PC-3 (cell line): ENCODE measurements at regions not wholly inside any gene's neighbourhood (a gene's known extent, or its start where the extent isn't known, plus 50 kb on each side); places are given as distances from the start of the nearest gene placed in this dataset.

Experiments used
- ATAC-seq: fragments of 200-7000 bp; cut with Tn5 transposase; 2 replicates; pipeline ENCODE4 v1.9.1; 2020; ENCODE audit warnings: mild to moderate bottlenecking, moderate library complexity
- BruUV-seq: library from RNA; stranded (reverse); fragments of 400-500 nt; replicated peaks from 2 replicates; lab custom pipeline; 2021; lab: Mats Ljungman, UMichigan
- CTCF ChIA-PET: fragments of 300-600 bp; sonication (Branson Sonifier 250); formaldehyde crosslinking; loops from one replicate; lab custom pipeline; 2022; ENCODE audit warnings: antibody characterized with exemption; lab: Charles Lee
- POLR2A ChIA-PET: fragments of 300-600 bp; sonication (Branson Sonifier 250); formaldehyde crosslinking; loops from one replicate; lab custom pipeline; 2022; ENCODE audit warnings: antibody characterized with exemption; ENCODE audit not compliant: unreplicated experiment; lab: Charles Lee
- DNase-seq: peaks from one replicate; pipeline ENCODE4 v3.0.0-alpha.2; 2015
- H2AFZ ChIP-seq: fragments of 300-600 bp; sonication (generic); 2 replicates; pipeline ENCODE4 v1.6.0; 2016; ENCODE audit warnings: antibody characterized with exemption, low read length
- H3F3A ChIP-seq: fragments of 300-600 bp; sonication (generic); one replicate; pipeline ENCODE4 v1.6.0; 2017; ENCODE audit warnings: antibody characterized with exemption, low read length, control low read depth, mild to moderate bottlenecking; ENCODE audit not compliant: unreplicated experiment
- H3K27ac ChIP-seq: fragments of 300-600 bp; sonication (generic); 2 replicates; pipeline ENCODE4 v1.5.1; 2016; ENCODE audit warnings: mild to moderate bottlenecking, low read length
- H3K27me3 ChIP-seq: fragments of 300-600 bp; sonication (generic); 2 replicates; pipeline ENCODE4 v1.6.1; 2016; ENCODE audit warnings: low read length, mixed read lengths
- H3K36me3 ChIP-seq: fragments of 300-600 bp; sonication (generic); 2 replicates; pipeline ENCODE4 v1.6.1; 2016; ENCODE audit warnings: low read depth, mixed run types, low read length, mixed read lengths
- H3K4me1 ChIP-seq: fragments of 300-600 bp; sonication (generic); 2 replicates; pipeline ENCODE4 v1.5.1; 2016; ENCODE audit warnings: low read length; ENCODE audit not compliant: insufficient read depth
- H3K4me2 ChIP-seq: fragments of 300-600 bp; sonication (generic); 2 replicates; pipeline ENCODE4 v1.6.0; 2016; ENCODE audit warnings: low read length
- H3K4me3 ChIP-seq: fragments of 300-600 bp; sonication (generic); 2 replicates; pipeline ENCODE4 v1.5.1; 2016; ENCODE audit warnings: mild to moderate bottlenecking, low read length, mixed read lengths
- H3K79me2 ChIP-seq: fragments of 300-600 bp; sonication (generic); 2 replicates; pipeline ENCODE4 v1.6.1; 2017; ENCODE audit warnings: low read length, mixed read lengths
- H3K9ac ChIP-seq: fragments of 300-600 bp; sonication (generic); 2 replicates; pipeline ENCODE4 v1.6.0; 2016; ENCODE audit warnings: mild to moderate bottlenecking, low read length
- H3K9me2 ChIP-seq: fragments of 300-600 bp; sonication (generic); replicated peaks from 2 replicates; pipeline ENCODE4 v1.6.1; 2016; ENCODE audit warnings: mixed run types, low read length, mixed read lengths
- H3K9me3 ChIP-seq: fragments of 300-600 bp; sonication (generic); 2 replicates; pipeline ENCODE4 v1.6.1; 2016; ENCODE audit warnings: low read length, mixed read lengths
- H4K20me1 ChIP-seq: fragments of 300-600 bp; sonication (generic); 2 replicates; pipeline ENCODE4 v1.6.1; 2016; ENCODE audit warnings: low read length, mixed read lengths
- EZH2 ChIP-seq: fragments of 300-600 bp; sonication (generic); IDR thresholded peaks from one replicate; pipeline ENCODE4 v1.6.1; 2017; ENCODE audit warnings: antibody characterized with exemption, mild to moderate bottlenecking, low read length; ENCODE audit not compliant: unreplicated experiment
- EZH2phosphoT487 ChIP-seq: fragments of 300-600 bp; sonication (generic); IDR thresholded peaks from 2 replicates; pipeline ENCODE4 v1.6.1; 2018; ENCODE audit warnings: mild to moderate bottlenecking, antibody characterized with exemption, low read length, borderline replicate concordance
- intact Hi-C: fragments of 100-400 bp; cut with micrococcal nuclease; formaldehyde crosslinking; loops from 2 replicates; pipeline ENCODE4 v1.9.0; 2023
- TF ChIP-seq, protein P1 (sequence below): fragments of 300-600 bp; sonication (generic); conservative IDR thresholded peaks from 2 replicates; pipeline ENCODE4 v1.5.1; 2017; ENCODE audit warnings: antibody characterized with exemption, low read depth, mild to moderate bottlenecking, low read length

DNA sequence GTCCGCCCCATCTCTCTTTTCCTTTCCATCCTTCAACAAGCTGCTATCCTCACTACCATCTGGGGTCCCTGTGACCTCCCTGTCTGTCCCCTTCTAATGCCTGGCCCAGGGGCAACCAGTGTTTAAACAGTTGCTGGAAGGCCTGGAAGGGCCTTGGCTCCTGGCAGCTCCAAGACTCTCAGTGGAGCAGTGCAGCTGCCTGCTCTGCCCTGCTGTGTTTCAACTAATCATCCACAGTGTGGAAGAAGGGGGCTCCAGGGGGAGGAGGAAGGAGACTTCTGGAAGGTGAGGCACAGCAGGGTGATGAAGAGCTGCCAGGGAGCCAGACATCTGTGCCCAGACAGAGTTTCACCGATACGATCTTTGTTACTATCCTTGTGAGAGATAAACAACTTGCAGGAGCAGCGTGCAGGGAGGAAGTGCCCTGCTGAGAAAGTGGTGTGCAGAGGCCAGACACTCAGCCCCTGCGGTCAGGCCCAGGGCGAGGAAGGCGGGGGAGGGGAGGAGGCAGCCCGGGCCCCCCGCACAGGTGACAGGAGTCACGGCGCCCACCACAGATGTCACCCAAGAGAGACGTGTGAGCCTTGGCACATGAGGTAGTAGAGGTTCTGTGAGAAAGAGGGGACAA lies 1061.8 kb downstream of the BCL11B start:
- TF ChIP-seq EZH2 (no peak), EZH2phosphoT487 (no peak)
- TF ChIP-seq, protein P1, sequence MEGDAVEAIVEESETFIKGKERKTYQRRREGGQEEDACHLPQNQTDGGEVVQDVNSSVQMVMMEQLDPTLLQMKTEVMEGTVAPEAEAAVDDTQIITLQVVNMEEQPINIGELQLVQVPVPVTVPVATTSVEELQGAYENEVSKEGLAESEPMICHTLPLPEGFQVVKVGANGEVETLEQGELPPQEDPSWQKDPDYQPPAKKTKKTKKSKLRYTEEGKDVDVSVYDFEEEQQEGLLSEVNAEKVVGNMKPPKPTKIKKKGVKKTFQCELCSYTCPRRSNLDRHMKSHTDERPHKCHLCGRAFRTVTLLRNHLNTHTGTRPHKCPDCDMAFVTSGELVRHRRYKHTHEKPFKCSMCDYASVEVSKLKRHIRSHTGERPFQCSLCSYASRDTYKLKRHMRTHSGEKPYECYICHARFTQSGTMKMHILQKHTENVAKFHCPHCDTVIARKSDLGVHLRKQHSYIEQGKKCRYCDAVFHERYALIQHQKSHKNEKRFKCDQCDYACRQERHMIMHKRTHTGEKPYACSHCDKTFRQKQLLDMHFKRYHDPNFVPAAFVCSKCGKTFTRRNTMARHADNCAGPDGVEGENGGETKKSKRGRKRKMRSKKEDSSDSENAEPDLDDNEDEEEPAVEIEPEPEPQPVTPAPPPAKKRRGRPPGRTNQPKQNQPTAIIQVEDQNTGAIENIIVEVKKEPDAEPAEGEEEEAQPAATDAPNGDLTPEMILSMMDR, result no peak

DNA sequence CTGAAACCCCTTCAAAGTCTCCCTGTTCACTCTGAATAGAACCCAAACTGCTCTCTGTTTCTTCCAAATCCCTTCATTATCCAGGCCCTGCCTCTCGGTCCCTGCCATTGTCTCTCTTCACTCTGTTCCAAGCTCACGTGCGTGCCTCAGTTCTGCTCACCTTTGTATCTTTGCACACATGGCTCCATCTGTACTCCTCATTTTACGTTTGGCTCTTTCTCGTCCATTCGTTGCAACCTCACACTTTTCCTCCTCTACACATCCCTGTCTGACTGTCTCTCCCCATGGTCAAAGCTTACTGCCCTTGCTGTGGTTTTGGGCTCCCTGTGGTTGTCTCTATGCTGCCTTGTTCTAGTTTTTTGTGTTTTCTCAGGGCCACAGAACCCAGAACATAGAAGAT lies 1054.5 kb downstream of the BCL11B start:
- Histone ChIP-seq H3K4me2 (no peak overlapping the region), H3K36me3 (no peaks in the 10 kb centered on the region), H3K9ac (no peak overlapping the region), H3K27me3 (peaks cover 18% of the 10 kb centered on the region), H2AFZ (no peak overlapping the region), H3K4me1 (no peaks in the 10 kb centered on the region), H3K27ac (no peak overlapping the region), H3K9me3 (no peaks in the 10 kb centered on the region), H3K9me2 (no peaks in the 10 kb centered on the region), H3F3A (no peaks in the 10 kb centered on the region), H4K20me1 (no peaks in the 10 kb centered on the region), H3K79me2 (no peaks in the 10 kb centered on the region), H3K4me3 (no peak overlapping the region)
- CTCF ChIA-PET, result no interaction called here
- DNase-seq (no peak), ATAC-seq (no peak)
- BruUV-seq, result no TSS peak
- intact Hi-C loops, result no loop called here
- no peak for TF ChIP-seq EZH2
- TF ChIP-seq, protein P1, result no peak
- no peak for TF ChIP-seq EZH2phosphoT487
- POLR2A ChIA-PET, result no interaction called here

More for the DNA sequence above, 1061.8 kb downstream of the BCL11B start:
- ATAC-seq (no peak), DNase-seq (no peak)
- ChIA-PET CTCF (no interaction called here), POLR2A (no interaction called here)
- no peaks in the 10 kb centered on the region for H4K20me1 ChIP-seq
- H3K9me3 ChIP-seq, result no peaks in the 10 kb centered on the region
- no peaks in the 10 kb centered on the region for H3F3A ChIP-seq
- H3K4me2 ChIP-seq, result no peak overlapping the region
- no peaks in the 10 kb centered on the region for H3K4me1 ChIP-seq
- no peaks in the 10 kb centered on the region for H3K9me2 ChIP-seq
- no peak overlapping the region for H3K9ac ChIP-seq
- no peak overlapping the region for H3K4me3 ChIP-seq
- H3K79me2 ChIP-seq, result no peaks in the 10 kb centered on the region
- intact Hi-C loops, result no loop called here
- no TSS peak for BruUV-seq
- no peak overlapping the region for H2AFZ ChIP-seq
- no peak overlapping the region for H3K27ac ChIP-seq
- no peaks in the 10 kb centered on the region for H3K36me3 ChIP-seq
- H3K27me3 ChIP-seq, result peaks cover 11% of the 10 kb centered on the region

DNA sequence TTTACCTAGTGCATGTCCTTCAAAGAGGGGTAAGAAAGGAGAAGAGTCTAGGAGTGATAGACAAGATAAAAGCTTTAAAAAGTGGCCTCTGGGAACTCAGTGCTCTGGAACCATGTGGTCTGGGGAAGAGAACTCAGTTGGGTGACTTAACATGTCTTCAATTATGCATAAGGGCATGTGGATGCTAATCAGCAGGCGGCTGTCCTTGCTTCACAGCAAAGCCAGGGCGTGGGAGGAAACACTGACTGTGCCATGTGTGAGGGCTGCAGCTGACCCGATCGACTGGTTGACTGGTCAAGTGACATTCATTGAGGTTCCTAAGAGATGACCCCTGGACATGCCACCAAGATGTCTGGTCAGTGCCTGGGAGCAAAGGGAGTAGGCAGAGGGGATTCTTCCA lies 1053.8 kb downstream of the BCL11B start:
- H2AFZ ChIP-seq, result no peak overlapping the region
- intact Hi-C loops, result no loop called here

More for the DNA sequence above, 1053.8 kb downstream of the BCL11B start:
- H3K36me3 ChIP-seq, result no peaks in the 10 kb centered on the region
- H3F3A ChIP-seq, result no peaks in the 10 kb centered on the region
- no peaks in the 10 kb centered on the region for H3K79me2 ChIP-seq
- ATAC-seq (no peak), DNase-seq (no peak)
- no peak overlapping the region for H3K9ac ChIP-seq
- H3K4me2 ChIP-seq, result no peak overlapping the region
- POLR2A ChIA-PET, result no interaction called here
- no peak for TF ChIP-seq EZH2
- TF ChIP-seq, protein P1, result no peak
- TF ChIP-seq EZH2phosphoT487, result no peak
- H3K27me3 ChIP-seq, result peaks cover 18% of the 10 kb centered on the region
- H4K20me1 ChIP-seq, result no peaks in the 10 kb centered on the region
- CTCF ChIA-PET, result no interaction called here
- no peaks in the 10 kb centered on the region for H3K9me2 ChIP-seq
- no peak overlapping the region for H3K4me3 ChIP-seq
- H3K9me3 ChIP-seq, result no peaks in the 10 kb centered on the region
- no peaks in the 10 kb centered on the region for H3K4me1 ChIP-seq
- H3K27ac ChIP-seq, result no peak overlapping the region
- no TSS peak for BruUV-seq
